Type B pancreatic cell (in vitro differentiated cells): ENCODE measurements at regions not wholly inside any gene's neighbourhood (a gene's known extent, or its start where the extent isn't known, plus 50 kb on each side); places are given as distances from the start of the nearest gene placed in this dataset.

ENCODE experiments used
- DNase-seq: peaks from one replicate; pipeline ENCODE4 v3.0.0; 2021; ENCODE audit warnings: mixed read lengths; ENCODE audit not compliant: unreplicated experiment; ENCODE audit errors: extremely low spot score
- H3K27ac Mint-ChIP-seq: 2 replicates; pipeline ENCODE4 v1.8.0; 2021; ENCODE audit warnings: mild to moderate bottlenecking, mixed read lengths
- H3K27me3 Mint-ChIP-seq: 2 replicates; pipeline ENCODE4 v1.8.0; 2021; ENCODE audit warnings: mixed read lengths
- H3K36me3 Mint-ChIP-seq: 2 replicates; pipeline ENCODE4 v1.8.0; 2021; ENCODE audit warnings: mixed read lengths
- H3K4me1 Mint-ChIP-seq: one replicate; pipeline ENCODE4 v1.8.0; 2021; ENCODE audit warnings: mixed read lengths; ENCODE audit not compliant: unreplicated experiment
- H3K4me3 Mint-ChIP-seq: 2 replicates; pipeline ENCODE4 v1.8.0; 2021; ENCODE audit warnings: mild to moderate bottlenecking, mixed read lengths
- H3K9me3 Mint-ChIP-seq: 2 replicates; pipeline ENCODE4 v1.8.0; 2021; ENCODE audit warnings: mixed read lengths
- TF ChIP-seq, protein P1 (sequence below): fragments of 200-600 bp; sonication (generic); conservative IDR thresholded peaks from 2 replicates; pipeline ENCODE4 v1.5.0; 2021; ENCODE audit warnings: antibody characterized with exemption, mild to moderate bottlenecking

DNA sequence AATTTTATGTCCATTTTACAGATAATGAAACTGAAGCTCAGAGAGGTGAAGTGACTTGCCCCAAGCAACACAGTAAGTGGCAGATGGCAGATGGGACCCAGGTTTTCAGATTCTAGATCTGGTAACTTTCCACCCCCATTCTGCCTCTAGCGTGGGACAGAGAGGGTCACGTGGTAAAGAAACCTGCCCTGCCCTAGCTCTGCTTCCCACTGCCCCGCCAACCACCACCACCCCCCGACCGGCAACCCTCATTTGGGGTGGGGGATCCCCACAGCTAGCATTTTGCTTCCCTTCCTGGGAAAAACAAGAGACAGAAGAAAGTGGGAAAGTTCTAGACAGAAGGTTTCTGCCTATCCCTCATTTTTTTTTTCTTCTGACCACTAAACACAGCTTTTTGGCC is 172.5 kb downstream of the ACTL7B start:
- Mint-ChIP-seq H3K9me3 (no peaks in the 10 kb centered on the region), H3K36me3 (no peaks in the 10 kb centered on the region), H3K27ac (no peak overlapping the region), H3K4me3 (no peak overlapping the region), H3K27me3 (no peaks in the 10 kb centered on the region), H3K4me1 (no peaks in the 10 kb centered on the region)
- no peak for DNase-seq
- TF ChIP-seq, protein P1, sequence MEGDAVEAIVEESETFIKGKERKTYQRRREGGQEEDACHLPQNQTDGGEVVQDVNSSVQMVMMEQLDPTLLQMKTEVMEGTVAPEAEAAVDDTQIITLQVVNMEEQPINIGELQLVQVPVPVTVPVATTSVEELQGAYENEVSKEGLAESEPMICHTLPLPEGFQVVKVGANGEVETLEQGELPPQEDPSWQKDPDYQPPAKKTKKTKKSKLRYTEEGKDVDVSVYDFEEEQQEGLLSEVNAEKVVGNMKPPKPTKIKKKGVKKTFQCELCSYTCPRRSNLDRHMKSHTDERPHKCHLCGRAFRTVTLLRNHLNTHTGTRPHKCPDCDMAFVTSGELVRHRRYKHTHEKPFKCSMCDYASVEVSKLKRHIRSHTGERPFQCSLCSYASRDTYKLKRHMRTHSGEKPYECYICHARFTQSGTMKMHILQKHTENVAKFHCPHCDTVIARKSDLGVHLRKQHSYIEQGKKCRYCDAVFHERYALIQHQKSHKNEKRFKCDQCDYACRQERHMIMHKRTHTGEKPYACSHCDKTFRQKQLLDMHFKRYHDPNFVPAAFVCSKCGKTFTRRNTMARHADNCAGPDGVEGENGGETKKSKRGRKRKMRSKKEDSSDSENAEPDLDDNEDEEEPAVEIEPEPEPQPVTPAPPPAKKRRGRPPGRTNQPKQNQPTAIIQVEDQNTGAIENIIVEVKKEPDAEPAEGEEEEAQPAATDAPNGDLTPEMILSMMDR = no peak

DNA sequence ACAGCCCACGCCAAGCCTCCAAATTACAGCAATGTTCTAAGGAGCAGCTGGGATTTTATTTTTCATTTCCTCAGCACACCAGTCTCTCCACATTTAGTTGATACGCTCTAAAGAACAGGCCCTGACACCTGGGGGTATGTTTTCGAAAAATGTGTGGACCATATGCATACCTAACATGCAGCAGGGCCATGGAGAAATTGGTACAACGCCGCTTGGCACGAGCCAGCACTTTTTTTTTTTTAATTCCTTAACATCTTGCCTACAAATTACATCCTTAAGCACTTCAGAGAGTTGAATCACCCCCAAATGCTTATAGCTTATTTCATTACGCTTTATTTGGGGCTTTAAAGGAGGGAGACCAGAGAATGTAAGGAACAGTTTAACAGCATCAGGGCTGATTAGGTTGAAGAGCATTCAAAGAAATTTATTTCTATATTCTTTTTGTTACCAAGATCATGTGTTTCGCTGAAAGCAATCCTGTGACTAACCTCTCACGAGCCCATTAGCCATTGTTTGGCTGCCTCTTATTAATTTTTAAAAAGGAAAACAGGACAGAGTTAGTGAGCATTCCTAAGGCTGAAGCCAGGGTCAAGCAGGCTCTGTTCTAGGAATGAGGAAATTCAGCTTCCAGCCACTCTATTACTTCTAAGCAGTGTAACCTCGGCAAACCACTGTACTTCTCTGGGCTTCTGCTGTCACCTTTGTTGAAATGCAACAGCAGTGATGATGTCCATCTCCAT is 173.8 kb downstream of the ACTL7B start:
- Mint-ChIP-seq H3K9me3 (no peaks in the 10 kb centered on the region), H3K27me3 (no peaks in the 10 kb centered on the region), H3K27ac (no peak overlapping the region), H3K4me1 (no peaks in the 10 kb centered on the region), H3K36me3 (no peaks in the 10 kb centered on the region), H3K4me3 (no peak overlapping the region)
- DNase-seq = no peak
- TF ChIP-seq, protein P1 = no peak

DNA sequence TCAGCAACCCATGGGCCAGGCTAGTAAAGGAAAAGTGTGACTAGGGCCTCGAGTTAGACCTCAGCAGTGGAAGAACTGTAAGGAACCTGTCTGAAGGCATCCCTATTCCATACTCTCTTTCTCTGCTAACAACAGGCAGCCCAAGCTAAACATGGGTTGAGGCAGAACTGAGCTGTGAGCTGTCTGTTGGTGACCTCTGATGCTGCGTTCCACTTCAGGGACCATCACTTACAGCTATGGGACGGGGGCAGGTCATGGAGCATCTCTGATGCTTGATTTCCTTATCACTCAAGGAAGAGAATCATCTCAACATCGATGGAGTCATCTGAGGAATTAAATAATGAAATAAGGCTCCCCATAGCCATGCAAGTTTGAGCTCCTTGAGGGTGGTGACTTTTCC is 174.8 kb downstream of the ACTL7B start:
- no peaks in the 10 kb centered on the region for H3K4me1 Mint-ChIP-seq
- H3K27ac Mint-ChIP-seq = no peak overlapping the region

DNA sequence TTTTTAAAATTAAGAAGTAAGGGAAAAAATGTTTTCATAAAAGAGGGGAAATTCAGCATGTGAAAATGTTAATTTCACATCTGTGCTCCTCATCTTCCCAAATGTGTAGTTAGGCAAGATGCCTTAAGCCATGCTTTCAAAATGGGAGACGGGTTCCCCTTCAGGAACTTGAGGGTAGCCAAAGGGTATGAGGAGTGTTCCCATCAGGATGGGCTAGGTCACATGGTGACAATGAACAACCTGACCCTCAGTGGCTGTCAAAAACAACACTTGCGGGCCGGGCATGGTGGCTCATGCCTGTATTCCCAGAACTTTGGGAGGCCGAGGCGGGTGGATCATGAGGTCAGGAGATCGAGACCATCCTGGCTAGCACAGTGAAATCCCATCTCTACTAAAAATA is 178.0 kb downstream of the ACTL7B start:
- peaks cover 6% of the 10 kb centered on the region for H3K4me1 Mint-ChIP-seq
- H3K27ac Mint-ChIP-seq = no peak overlapping the region
- TF ChIP-seq, protein P1 = no peak
- H3K36me3 Mint-ChIP-seq = no peaks in the 10 kb centered on the region
- H3K27me3 Mint-ChIP-seq = no peaks in the 10 kb centered on the region
- peaks cover 5% of the 10 kb centered on the region for H3K9me3 Mint-ChIP-seq
- DNase-seq = no peak
- no peak overlapping the region for H3K4me3 Mint-ChIP-seq

More for the DNA sequence above, 174.8 kb downstream of the ACTL7B start:
- Mint-ChIP-seq H3K9me3 (no peaks in the 10 kb centered on the region), H3K27me3 (no peaks in the 10 kb centered on the region), H3K4me3 (no peak overlapping the region), H3K36me3 (no peaks in the 10 kb centered on the region)
- DNase-seq = no peak
- TF ChIP-seq, protein P1 = no peak

DNA sequence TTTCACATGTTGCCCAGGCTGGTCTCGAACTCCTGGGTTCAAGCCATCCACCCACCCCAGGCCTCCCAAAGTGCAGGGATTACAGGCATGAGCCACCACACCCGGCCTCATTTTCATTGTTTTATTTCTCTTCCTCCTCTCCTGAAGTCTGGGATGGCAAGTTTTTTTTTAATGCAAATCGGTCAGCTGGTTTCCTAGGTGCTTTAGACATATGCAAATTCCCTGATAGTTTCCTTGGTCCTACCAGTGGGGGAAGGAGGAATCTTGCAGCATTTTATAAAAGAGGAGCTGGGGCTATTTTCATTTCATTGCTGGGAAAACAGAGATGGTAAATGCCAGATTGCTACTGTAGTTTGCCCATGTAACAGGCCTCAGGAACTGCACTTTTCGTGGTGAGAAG is 179.4 kb downstream of the ACTL7B start:
- peaks cover 6% of the 10 kb centered on the region for H3K4me1 Mint-ChIP-seq
- no peak overlapping the region for H3K4me3 Mint-ChIP-seq
- no peak for DNase-seq
- no peaks in the 10 kb centered on the region for H3K36me3 Mint-ChIP-seq
- no peak overlapping the region for H3K27ac Mint-ChIP-seq
- H3K27me3 Mint-ChIP-seq = no peaks in the 10 kb centered on the region
- TF ChIP-seq, protein P1 = no peak
- peaks cover 5% of the 10 kb centered on the region for H3K9me3 Mint-ChIP-seq
